ENCODE measurements at regions not wholly inside any gene's neighbourhood (a gene's known extent, or its start where the extent isn't known, plus 50 kb on each side); places are given as distances from the start of the nearest gene placed in this dataset.

GRCh38 chr2:15049096-15049993, 416.8 kb downstream of the LRATD1 start:
- no peak for DNase-seq

DNA sequence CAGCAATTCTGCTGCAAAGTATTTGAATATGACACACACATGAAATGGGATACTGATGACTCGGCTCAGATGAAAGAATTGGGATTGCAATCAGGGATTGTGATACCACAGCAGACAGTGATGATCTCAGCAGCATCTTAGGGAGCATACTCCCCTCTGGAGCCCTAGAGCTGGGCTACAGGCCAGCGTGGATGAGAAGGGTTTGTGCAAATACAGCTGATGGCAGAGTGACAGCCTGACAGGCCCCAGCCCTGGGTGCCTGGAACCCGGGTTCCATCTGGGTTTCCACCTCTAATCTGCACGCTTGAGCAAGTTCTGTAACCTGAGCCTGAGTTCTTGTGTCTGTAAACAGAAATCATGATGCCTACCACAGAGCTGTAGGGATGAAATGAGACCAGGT, 418.0 kb downstream of the LRATD1 start:
- DNase-seq = no peak

GRCh38 chr2:15053542-15053941, 421.0 kb downstream of the LRATD1 start:
- DNase-seq = no peak

DNA sequence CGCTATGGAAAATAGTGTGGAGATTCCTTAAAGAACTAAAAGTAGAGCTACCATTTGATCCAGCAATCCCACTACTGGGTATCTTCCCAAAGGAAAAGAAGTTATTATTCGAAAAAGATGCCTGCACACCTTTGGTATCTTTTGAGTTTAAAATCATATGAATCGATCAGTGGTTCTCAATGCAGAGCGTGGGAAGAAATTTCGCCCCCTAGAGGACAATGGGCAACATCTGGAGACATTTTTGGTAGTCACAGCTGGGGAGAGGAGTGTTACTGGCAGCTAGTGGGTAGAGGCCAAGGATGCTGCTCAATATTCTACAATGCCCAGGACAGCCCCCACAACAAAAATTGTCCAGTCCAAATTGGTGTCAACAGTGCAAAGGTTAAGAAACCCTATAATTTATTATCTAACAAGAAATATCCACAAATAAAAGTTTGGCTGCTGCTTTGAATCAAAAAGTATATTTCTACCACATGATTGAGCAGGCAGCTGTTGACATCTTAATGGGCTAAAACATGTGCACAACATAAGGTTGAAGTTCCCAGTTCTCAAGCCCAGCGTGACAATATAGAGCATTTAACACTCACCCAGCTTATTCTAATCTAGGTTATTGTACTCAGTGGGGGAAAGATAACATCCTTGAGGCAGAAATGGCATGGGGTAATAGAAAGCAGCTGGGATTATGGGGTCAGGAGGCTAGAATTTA, 425.7 kb downstream of the LRATD1 start:
- DNase-seq = peak; percentile 30

DNA sequence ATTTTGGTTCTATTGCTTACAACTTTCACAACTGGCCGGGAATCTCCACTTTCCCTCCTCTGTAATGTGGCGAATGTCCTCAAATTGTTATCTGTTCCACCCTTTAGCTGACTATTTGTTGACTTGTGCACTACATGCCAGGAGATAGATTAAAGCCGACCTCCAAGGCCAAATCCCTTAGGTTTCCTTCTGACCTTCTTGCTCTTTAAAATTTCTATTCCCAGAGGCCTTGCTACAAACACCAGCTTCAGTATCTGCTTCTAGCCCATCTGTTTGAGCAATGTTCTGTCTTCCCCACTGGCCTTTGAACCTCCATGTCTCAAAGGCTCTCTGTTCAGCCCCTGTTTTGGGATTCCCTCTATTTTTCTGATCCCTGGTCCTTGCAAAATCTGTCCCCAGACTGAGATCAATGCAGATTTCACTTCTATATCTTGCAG, 426.2 kb downstream of the LRATD1 start:
- DNase-seq = no peak

GRCh38 chr2:15059870-15060512, 427.5 kb downstream of the LRATD1 start:
- no peak for DNase-seq

GRCh38 chr2:15061268-15061667, 428.8 kb downstream of the LRATD1 start:
- DNase-seq = no peak

DNA sequence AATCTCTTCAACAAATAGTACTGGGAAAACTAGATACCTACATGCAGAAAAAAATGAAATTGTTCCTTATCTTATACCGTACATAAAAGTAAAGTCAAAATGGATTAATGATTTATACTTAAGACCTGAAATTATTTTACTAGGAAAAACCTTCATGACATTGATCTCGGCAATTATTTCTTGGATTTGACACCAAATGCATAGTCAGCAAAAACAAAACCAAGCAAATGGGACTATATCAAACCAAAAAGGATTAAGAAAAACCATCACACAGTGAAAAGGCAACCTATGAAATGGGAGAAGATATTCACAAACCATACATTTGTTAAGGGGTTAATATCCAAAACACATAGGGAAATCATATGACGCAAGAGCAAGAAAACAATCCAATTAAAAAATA, 433.6 kb downstream of the LRATD1 start:
- DNase-seq = no peak

DNA sequence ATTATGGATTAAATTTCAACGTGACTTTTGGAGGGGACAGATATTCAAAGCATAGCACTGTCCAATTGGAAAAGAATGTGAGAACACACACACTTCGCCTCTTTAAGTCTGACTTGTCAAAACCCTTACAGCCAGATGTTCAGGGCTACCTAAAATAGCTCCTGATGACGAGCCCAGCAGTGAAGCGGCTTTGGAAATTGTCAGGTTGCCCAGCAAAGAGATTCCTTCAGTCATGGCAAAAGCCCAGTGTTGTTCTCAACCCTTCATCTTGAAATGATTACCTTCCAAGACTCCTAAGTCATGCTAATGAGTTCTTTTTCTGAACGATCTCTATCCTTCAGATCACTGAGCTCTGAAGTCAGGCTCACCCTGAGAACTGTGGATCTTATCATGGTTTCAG, 436.6 kb downstream of the LRATD1 start:
- no peak for DNase-seq

GRCh38 chr2:15072836-15073235, 440.3 kb downstream of the LRATD1 start:
- DNase-seq = no peak

DNA sequence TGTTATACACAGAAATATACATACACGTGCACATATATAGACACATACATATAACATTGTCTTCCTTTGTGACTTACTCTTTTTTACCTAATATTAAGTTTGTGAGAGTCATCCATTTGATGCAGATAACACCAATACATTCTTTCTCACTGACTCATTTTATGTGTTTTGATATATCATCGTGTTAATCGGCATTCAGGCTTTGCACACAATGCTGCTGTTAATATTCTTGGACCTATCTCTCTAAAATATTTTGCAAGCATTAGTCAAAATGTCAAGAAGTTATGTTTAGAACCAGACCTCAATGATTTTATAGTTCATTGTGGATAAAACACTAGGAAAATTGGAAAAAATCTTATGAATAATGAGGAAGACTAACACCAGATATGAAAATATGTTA, 441.1 kb downstream of the LRATD1 start:
- no peak for DNase-seq

DNA sequence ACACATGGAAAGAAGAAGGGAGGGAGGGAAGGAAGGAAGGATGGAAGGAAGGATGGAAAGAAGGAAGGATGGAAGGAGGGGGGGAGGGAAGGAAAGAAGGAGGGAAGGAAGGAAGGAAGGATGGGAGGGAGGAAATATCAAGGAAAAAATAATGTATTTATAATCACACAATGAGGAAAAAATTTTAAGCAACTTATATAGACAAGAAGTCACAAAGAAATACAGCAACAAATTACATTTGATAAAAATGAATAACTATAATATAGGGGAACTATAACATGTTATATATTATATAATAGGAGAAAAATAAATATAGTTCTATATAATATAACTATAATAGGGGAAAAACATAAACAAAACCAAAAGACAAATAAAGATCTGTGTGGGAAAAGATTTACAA, 441.8 kb downstream of the LRATD1 start:
- no peak for DNase-seq

- DNase-seq = no peak
Observed at GRCh38 chr2:15074751-15075700, 442.5 kb downstream of the LRATD1 start.

GRCh38 chr2:15076668-15077067, 444.2 kb downstream of the LRATD1 start:
- DNase-seq = no peak

DNA sequence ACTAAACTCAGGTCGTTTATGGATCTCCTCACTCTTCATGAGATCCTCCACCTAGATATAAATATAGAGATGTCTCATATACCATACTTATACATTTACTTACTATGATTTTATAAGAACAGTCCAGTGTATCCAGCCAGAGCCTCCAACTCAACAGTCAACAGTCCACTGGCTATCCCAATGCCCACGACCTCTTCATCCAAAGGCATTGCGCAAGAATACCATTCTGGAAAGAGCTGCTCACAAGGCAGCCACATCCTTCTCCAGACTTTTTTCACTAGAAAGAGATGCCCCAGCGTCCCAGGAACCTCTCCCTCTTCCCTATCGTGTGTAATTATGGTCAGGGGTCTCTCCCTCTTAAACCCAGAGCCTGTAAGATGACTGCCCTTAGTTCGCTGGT, 448.8 kb downstream of the LRATD1 start:
- no peak for DNase-seq

DNA sequence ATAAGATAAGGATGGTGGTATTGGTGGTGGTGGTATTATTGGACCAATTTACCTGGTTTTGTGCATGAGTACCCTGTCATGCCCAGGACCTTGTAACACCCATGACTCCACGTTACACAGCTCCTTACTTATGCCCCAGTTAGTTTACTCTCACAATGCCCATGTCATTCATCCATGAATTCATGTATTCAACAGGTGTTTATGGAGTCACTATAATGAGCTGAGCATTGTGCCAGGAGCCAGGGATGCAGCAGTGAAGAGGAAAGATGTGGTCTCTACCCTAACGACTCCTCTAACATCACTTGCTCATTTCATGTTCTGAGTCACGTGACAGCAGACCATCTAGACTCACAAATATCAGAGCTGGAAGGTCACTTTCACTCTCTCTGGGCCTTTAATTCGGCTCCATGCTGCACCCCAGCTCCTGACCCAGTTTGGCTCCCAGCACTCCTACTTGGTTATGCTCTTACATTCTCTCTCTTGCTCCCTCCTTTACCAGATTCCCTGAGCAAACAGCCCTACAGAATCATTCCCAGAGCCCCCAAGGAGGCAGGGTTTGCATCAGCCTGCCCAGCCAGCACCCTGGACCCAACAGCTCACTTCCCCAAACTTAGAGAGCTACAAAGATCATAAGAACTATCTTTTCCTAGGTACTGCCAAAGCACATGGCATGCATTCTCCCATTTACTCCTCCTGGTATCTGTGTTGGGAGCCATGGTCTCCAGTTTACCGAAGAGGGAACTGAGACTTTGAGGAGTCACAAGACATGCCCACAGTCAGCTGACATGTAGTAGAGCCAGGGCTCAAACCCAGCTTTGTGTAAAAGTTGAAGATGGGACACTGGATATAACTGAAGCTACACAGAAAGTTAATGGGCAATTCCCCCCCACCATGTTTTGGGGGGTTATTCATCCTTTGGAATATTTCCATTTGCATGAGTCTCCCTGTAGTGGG, 449.9 kb downstream of the LRATD1 start:
- DNase-seq = no peak

DNA sequence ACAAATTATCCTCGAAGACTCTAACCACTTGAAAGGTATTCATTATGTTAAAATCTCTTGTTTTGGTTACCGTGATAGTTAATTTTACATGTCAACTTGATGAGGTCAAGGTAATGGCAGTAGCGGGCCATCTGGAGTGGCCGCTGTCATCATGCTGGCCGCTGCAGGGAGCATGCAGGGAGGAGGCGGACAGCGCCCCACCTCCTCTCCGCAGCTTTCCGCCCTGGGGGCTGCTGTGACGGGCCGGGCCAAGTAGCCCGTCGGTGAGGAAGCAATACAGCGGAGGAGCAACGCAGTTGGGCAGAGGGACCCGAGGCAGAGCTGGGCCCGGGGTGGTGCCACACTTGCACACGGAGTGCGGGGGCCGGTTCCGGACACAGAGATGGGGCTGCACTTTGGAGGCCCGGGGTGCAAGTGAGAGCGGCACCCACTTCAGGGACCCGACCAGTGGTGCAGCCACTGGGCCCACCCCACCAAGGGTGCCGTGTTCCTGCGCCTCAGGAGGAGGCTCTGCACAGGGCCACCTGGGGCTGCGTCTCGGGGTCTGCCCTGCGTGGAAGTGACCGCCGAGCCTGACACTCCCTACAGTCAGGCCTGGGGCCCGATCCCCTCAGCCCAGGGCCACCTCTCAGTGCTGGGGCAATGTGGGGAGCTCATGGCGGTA, 452.4 kb downstream of the LRATD1 start:
- no peak for DNase-seq

- DNase-seq = no peak
Observed at GRCh38 chr2:15092181-15092580, 459.7 kb downstream of the LRATD1 start.

- no peak for DNase-seq
Observed at GRCh38 chr2:15092691-15093090, 460.2 kb downstream of the LRATD1 start.

- no peak for DNase-seq
Observed at GRCh38 chr2:15094161-15094560, 461.6 kb downstream of the LRATD1 start.

DNA sequence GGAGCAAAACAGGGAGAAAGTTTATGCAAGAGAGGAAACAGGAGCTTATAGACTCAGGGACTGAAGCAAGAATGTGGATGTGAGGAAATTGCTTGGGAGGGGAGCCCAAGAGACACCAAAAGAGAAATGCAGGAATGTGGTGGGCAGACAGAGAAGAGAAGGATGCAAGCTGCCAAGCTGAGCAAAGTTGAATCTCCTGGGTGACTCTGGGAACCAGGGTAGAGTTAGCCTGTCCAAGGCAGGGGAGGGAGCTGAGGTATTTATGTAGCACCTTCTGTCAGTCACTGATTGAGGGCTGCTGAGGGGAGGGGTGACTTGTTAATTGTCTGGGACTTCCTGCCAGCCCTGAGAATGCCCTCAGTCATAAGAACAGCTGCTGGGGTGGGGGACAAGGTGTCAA, 464.3 kb downstream of the NBAS start:
- DNase-seq = no peak

Measured in stimulated activated CD8-positive, alpha-beta memory T cell treated with anti-CD3 and anti-CD28 coated beads, Interleukin-4, amount 100 ng/mL, for 48 hours (primary cell).